C4-2B (cell line): ENCODE measurements at regions not wholly inside any gene's neighbourhood (a gene's known extent, or its start where the extent isn't known, plus 50 kb on each side); places are given as distances from the start of the nearest gene placed in this dataset.

Experiments
- CTCF ChIP-seq: fragments of 450-650 bp; conservative IDR thresholded peaks from 2 replicates; pipeline ENCODE4 v1.5.1; 2017; ENCODE audit warnings: mild to moderate bottlenecking
- ZFX ChIP-seq: fragments of 450-650 bp; IDR thresholded peaks from 2 replicates; pipeline ENCODE4 v1.6.1; 2017

GRCh38 chr1:80607064-80607463, 1193.7 kb upstream of the ADGRL2 start:
- TF ChIP-seq CTCF: no peak
- TF ChIP-seq ZFX: no peak
